ENCODE measurements at regions not wholly inside any gene's neighbourhood (a gene's known extent, or its start where the extent isn't known, plus 50 kb on each side); places are given as distances from the start of the nearest gene placed in this dataset.

GRCh38 chr2:120594856-120595685 lies 140.6 kb upstream of the GLI2 start:
- Histone ChIP-seq H3K36me3 (ENCODE audit: insufficient read depth, low read length) (no peaks in the 10 kb centered on the region), H3K27me3 (ENCODE audit: insufficient read depth, low read length) (no peaks in the 10 kb centered on the region), H3K9me3 (ENCODE audit: low read length) (no peaks in the 10 kb centered on the region), H2AFZ (ENCODE audit: low read length) (no peak overlapping the region), H3K4me3 (ENCODE audit: low read depth, low read length, poor library complexity, severe bottlenecking) (no peak overlapping the region), H3K9ac (ENCODE audit: low read length) (no peak overlapping the region), H3K4me2 (ENCODE audit: low read length) (no peak overlapping the region), H3K4me1 (ENCODE audit: insufficient read depth, low read length, severe bottlenecking) (no peaks in the 10 kb centered on the region), H3K9me2 (ENCODE audit: low read depth, low read length) (no peaks in the 10 kb centered on the region), H3F3A (ENCODE audit: insufficient read depth, low read length) (no peaks in the 10 kb centered on the region), H3K79me2 (ENCODE audit: insufficient read depth, low read length) (no peaks in the 10 kb centered on the region), H3K27ac (ENCODE audit: low read depth, low read length, poor library complexity, severe bottlenecking) (no peak overlapping the region), H4K20me1 (ENCODE audit: insufficient read depth, low read length) (no peaks in the 10 kb centered on the region)
- TF ChIP-seq CTCF (IDR thresholded peaks at IDR 0.05; ENCODE audit: low read length) (no peak), EZH2 (IDR thresholded peaks at IDR 0.05; ENCODE audit: borderline replicate concordance, low read length) (no peak)

GRCh38 chr2:120595739-120596138 lies 139.9 kb upstream of the GLI2 start:
- Histone ChIP-seq H3K27me3 (ENCODE audit: insufficient read depth, low read length) (no peaks in the 10 kb centered on the region), H3K4me1 (ENCODE audit: insufficient read depth, low read length, severe bottlenecking) (no peaks in the 10 kb centered on the region), H3K27ac (ENCODE audit: low read depth, low read length, poor library complexity, severe bottlenecking) (no peak overlapping the region), H3K9ac (ENCODE audit: low read length) (no peak overlapping the region), H3K36me3 (ENCODE audit: insufficient read depth, low read length) (no peaks in the 10 kb centered on the region), H3K4me3 (ENCODE audit: low read depth, low read length, poor library complexity, severe bottlenecking) (no peak overlapping the region), H2AFZ (ENCODE audit: low read length) (no peak overlapping the region), H4K20me1 (ENCODE audit: insufficient read depth, low read length) (no peaks in the 10 kb centered on the region), H3K9me2 (ENCODE audit: low read depth, low read length) (no peaks in the 10 kb centered on the region), H3K9me3 (ENCODE audit: low read length) (no peaks in the 10 kb centered on the region), H3F3A (ENCODE audit: insufficient read depth, low read length) (no peaks in the 10 kb centered on the region), H3K79me2 (ENCODE audit: insufficient read depth, low read length) (no peaks in the 10 kb centered on the region), H3K4me2 (ENCODE audit: low read length) (no peak overlapping the region)
- no peak for TF ChIP-seq EZH2 (IDR thresholded peaks at IDR 0.05; ENCODE audit: borderline replicate concordance, low read length)
- TF ChIP-seq CTCF (IDR thresholded peaks at IDR 0.05; ENCODE audit: low read length) = no peak

GRCh38 chr2:120596191-120596811 lies 139.4 kb upstream of the GLI2 start:
- Histone ChIP-seq H3K27ac (ENCODE audit: low read depth, low read length, poor library complexity, severe bottlenecking) (no peak overlapping the region), H3K27me3 (ENCODE audit: insufficient read depth, low read length) (no peaks in the 10 kb centered on the region), H3K9me3 (ENCODE audit: low read length) (no peaks in the 10 kb centered on the region), H3K9ac (ENCODE audit: low read length) (no peak overlapping the region), H3F3A (ENCODE audit: insufficient read depth, low read length) (no peaks in the 10 kb centered on the region), H3K4me2 (ENCODE audit: low read length) (no peak overlapping the region), H3K36me3 (ENCODE audit: insufficient read depth, low read length) (no peaks in the 10 kb centered on the region), H4K20me1 (ENCODE audit: insufficient read depth, low read length) (no peaks in the 10 kb centered on the region), H3K79me2 (ENCODE audit: insufficient read depth, low read length) (no peaks in the 10 kb centered on the region), H2AFZ (ENCODE audit: low read length) (no peak overlapping the region), H3K9me2 (ENCODE audit: low read depth, low read length) (no peaks in the 10 kb centered on the region), H3K4me3 (ENCODE audit: low read depth, low read length, poor library complexity, severe bottlenecking) (no peak overlapping the region), H3K4me1 (ENCODE audit: insufficient read depth, low read length, severe bottlenecking) (no peaks in the 10 kb centered on the region)
- TF ChIP-seq EZH2 (IDR thresholded peaks at IDR 0.05; ENCODE audit: borderline replicate concordance, low read length) = no peak
- no peak for TF ChIP-seq CTCF (IDR thresholded peaks at IDR 0.05; ENCODE audit: low read length)

All from OCI-LY1 (cell line).